ENCODE measurements at regions not wholly inside any gene's neighbourhood (a gene's known extent, or its start where the extent isn't known, plus 50 kb on each side); places are given as distances from the start of the nearest gene placed in this dataset.
A peak's percentile ranks its signal among the peaks of the same experiment; 100 is the strongest.

DNA sequence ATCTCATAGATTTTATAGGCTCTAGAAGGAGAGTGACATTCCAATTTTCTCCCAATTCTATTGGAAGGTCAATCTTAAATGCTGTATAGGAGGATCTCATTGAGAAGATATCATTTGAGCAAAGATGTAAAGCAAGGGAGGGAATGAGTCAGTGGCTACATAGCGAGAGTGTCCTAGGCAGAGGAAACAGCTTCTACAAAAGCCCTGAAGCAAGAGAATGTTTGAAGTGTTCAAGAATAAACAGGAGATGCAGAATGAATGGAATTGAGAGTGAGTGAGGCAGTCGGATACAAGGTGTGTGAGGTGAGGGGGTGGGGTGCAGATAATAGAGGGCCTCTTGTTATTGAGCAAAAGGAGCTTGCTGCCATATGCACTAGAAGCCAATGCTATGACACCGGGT, 545.9 kb downstream of the IGSF11 start:
- DNase-seq (ENCODE audit: low read depth), result no peak

DNA sequence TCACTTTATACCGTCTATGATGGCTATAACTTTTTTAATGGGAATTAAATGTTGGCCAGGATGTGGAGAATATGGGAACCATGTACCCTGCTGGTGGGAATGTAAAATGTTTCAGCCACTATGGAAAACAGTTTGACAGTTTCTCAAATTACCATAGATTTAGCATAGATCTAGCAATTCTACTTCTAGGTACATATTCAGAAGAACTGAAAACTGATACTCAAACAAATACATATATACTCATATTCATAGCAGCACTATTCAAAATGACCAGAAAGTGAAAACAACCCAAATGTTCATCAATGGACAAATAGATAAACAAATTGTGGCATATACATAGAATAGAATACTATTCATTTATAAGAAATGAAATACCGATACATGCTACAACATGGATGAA, 539.4 kb downstream of the IGSF11 start:
- TF ChIP-seq, protein P1, sequence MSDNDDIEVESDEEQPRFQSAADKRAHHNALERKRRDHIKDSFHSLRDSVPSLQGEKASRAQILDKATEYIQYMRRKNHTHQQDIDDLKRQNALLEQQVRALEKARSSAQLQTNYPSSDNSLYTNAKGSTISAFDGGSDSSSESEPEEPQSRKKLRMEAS (IDR thresholded peaks at IDR 0.05; ENCODE audit: low read depth, low read length), result no peak
- TF ChIP-seq MYC (IDR thresholded peaks at IDR 0.05; ENCODE audit: low read depth, low read length) (no peak), POLR2A (IDR thresholded peaks at IDR 0.05; ENCODE audit: extremely low read depth, insufficient read length) (no peak)
- TF ChIP-seq, protein P2, sequence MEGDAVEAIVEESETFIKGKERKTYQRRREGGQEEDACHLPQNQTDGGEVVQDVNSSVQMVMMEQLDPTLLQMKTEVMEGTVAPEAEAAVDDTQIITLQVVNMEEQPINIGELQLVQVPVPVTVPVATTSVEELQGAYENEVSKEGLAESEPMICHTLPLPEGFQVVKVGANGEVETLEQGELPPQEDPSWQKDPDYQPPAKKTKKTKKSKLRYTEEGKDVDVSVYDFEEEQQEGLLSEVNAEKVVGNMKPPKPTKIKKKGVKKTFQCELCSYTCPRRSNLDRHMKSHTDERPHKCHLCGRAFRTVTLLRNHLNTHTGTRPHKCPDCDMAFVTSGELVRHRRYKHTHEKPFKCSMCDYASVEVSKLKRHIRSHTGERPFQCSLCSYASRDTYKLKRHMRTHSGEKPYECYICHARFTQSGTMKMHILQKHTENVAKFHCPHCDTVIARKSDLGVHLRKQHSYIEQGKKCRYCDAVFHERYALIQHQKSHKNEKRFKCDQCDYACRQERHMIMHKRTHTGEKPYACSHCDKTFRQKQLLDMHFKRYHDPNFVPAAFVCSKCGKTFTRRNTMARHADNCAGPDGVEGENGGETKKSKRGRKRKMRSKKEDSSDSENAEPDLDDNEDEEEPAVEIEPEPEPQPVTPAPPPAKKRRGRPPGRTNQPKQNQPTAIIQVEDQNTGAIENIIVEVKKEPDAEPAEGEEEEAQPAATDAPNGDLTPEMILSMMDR (IDR thresholded peaks at IDR 0.05; ENCODE audit: low read depth, low read length), result no peak
- no peak for DNase-seq (ENCODE audit: low read depth)
- no peak overlapping the region for H3K4me3 ChIP-seq (ENCODE audit: low read depth, low read length)

More for the DNA sequence above, 545.9 kb downstream of the IGSF11 start:
- no peak overlapping the region for H3K4me3 ChIP-seq (ENCODE audit: low read depth, low read length)
- TF ChIP-seq MYC (IDR thresholded peaks at IDR 0.05; ENCODE audit: low read depth, low read length) (no peak), POLR2A (IDR thresholded peaks at IDR 0.05; ENCODE audit: extremely low read depth, insufficient read length) (no peak)
- TF ChIP-seq, protein P2 (IDR thresholded peaks at IDR 0.05; ENCODE audit: low read depth, low read length), result no peak
- TF ChIP-seq, protein P1 (IDR thresholded peaks at IDR 0.05; ENCODE audit: low read depth, low read length), result no peak

DNA sequence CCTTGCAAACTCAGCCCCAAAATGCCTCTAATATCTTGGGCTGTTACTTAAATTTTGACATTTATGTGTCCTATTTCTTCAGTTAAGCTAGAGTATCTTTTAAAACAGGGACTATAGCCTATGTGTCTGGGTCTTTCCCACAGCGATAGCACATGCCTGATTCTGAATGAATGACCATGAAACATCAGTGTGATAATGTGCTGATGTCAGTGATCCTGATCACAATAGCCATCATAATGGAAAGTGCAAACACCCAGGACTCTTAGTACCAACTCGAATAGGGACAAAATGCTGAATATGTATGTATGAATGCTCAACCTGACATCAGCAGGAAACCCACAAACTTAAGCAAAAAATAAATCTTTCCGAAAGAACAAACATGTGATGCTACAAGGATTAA, 537.4 kb downstream of the IGSF11 start:
- no peak for DNase-seq (ENCODE audit: low read depth)
- TF ChIP-seq, protein P2 (IDR thresholded peaks at IDR 0.05; ENCODE audit: low read depth, low read length), result no peak
- TF ChIP-seq POLR2A (IDR thresholded peaks at IDR 0.05; ENCODE audit: extremely low read depth, insufficient read length) (no peak), MYC (IDR thresholded peaks at IDR 0.05; ENCODE audit: low read depth, low read length) (no peak)
- TF ChIP-seq, protein P1 (IDR thresholded peaks at IDR 0.05; ENCODE audit: low read depth, low read length), result no peak
- no peak overlapping the region for H3K4me3 ChIP-seq (ENCODE audit: low read depth, low read length)

DNA sequence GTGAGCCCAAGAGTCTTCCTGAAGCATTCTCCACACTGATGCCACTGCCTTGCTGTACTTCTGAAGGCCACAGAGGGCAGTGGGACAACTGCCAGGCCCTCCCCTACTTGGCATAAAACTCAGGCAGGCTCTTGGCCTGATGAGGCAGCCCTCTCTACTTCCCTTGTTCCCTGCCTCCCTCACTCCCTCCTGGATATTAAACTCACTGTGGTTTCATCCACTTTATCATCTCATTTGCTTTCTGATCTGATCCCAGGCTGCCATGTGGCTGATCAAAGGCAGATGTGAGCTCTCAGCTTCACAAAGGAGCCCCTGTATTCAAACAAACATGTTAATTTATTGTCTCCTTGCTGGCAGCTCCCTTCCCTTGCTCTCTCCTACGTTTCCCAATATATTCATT, 533.5 kb downstream of the IGSF11 start:
- TF ChIP-seq MYC (IDR thresholded peaks at IDR 0.05; ENCODE audit: low read depth, low read length) (no peak), POLR2A (IDR thresholded peaks at IDR 0.05; ENCODE audit: extremely low read depth, insufficient read length) (no peak)
- TF ChIP-seq, protein P2 (IDR thresholded peaks at IDR 0.05; ENCODE audit: low read depth, low read length), result no peak
- peak; percentile 3 for DNase-seq (ENCODE audit: low read depth)
- H3K4me3 ChIP-seq (ENCODE audit: low read depth, low read length), result no peak overlapping the region

DNA sequence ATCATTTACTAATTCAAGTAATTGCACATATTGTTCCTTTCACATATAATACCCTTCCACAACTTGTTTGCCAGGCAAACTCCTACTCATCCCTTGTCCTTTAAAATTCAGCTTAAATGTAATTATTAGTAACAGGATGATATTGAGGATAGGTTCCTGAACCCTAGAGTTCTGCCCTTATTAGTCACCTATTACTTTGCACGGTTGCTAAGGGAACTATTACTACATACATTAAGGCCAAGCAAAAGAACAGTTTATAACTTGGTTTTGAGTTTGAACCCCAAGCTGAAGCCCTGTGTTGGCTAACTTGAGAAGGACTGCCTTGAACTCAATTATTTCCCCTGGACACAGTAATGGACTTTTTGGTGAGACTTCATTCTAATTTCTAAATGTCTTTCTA, 529.7 kb downstream of the IGSF11 start:
- H3K4me3 ChIP-seq (ENCODE audit: low read depth, low read length), result no peak overlapping the region
- DNase-seq (ENCODE audit: low read depth), result no peak
- TF ChIP-seq MYC (IDR thresholded peaks at IDR 0.05; ENCODE audit: low read depth, low read length), result no peak
- TF ChIP-seq, protein P1 (IDR thresholded peaks at IDR 0.05; ENCODE audit: low read depth, low read length), result no peak
- TF ChIP-seq, protein P2 (IDR thresholded peaks at IDR 0.05; ENCODE audit: low read depth, low read length), result no peak
- TF ChIP-seq POLR2A (IDR thresholded peaks at IDR 0.05; ENCODE audit: extremely low read depth, insufficient read length), result no peak

DNA sequence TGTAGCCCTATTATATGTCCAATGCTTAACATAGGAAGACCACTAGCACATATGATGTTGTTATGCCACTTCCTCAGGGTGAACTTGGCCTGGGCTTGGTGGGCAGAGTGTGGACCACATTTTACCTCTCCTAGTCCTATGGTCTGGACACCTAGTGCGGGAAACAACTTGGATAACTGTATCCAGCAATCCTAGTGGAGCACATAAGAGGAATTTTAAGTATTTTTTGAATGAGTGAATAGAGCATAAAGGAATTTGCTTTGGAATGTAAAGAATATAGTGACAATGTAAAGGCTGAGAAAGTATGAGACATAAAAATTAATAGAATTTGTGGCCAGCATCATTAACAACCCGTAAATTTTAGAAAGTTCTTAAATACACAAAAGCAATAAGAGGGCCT, 528.9 kb downstream of the IGSF11 start:
- DNase-seq (ENCODE audit: low read depth), result no peak
- TF ChIP-seq, protein P2 (IDR thresholded peaks at IDR 0.05; ENCODE audit: low read depth, low read length), result no peak
- no peak for TF ChIP-seq POLR2A (IDR thresholded peaks at IDR 0.05; ENCODE audit: extremely low read depth, insufficient read length)
- H3K4me3 ChIP-seq (ENCODE audit: low read depth, low read length), result no peak overlapping the region
